CD4-positive, alpha-beta T cell treated with Interleukin-12 subunit alpha and Interleukin-12 subunit beta, for 1 hour (primary cell): ENCODE measurements at regions not wholly inside any gene's neighbourhood (a gene's known extent, or its start where the extent isn't known, plus 50 kb on each side); places are given as distances from the start of the nearest gene placed in this dataset.
"Not testable (repeated sequence)": the region's sequence is repeated elsewhere in the genome, so short reads cannot be mapped to it uniquely, and the experiment has no call there.

Source experiments
- DNase-seq: peaks from one replicate; pipeline ENCODE4 v3.0.0-alpha.2; 2020

GRCh38 chr3:75395580-75396315, 268.4 kb upstream of the FRG2C start:
- no peak for DNase-seq

GRCh38 chr3:75396316-75396802, 267.8 kb upstream of the FRG2C start:
- DNase-seq: no peak

GRCh38 chr3:75397486-75397885, 266.6 kb upstream of the FRG2C start:
- DNase-seq: not testable (repeated sequence)

GRCh38 chr3:75422101-75422945, 241.8 kb upstream of the FRG2C start:
- peak; percentile 45 for DNase-seq

- not testable (repeated sequence) for DNase-seq
These were observed 238.7 kb upstream of the FRG2C start for GRCh38 chr3:75425379-75425778.

GRCh38 chr3:75427486-75427885, 236.6 kb upstream of the FRG2C start:
- not testable (repeated sequence) for DNase-seq

- DNase-seq: not testable (repeated sequence)
These were observed 236.2 kb upstream of the FRG2C start for GRCh38 chr3:75427906-75428305.

- peak; percentile 72 for DNase-seq
These were observed 234.4 kb upstream of the FRG2C start for GRCh38 chr3:75429561-75430220.

GRCh38 chr3:75430406-75430805, 233.7 kb upstream of the FRG2C start:
- DNase-seq: not testable (repeated sequence)

- DNase-seq: not testable (repeated sequence)
These were observed 233.0 kb upstream of the FRG2C start for GRCh38 chr3:75431120-75431519.

- not testable (repeated sequence) for DNase-seq
These were observed 231.7 kb upstream of the FRG2C start for GRCh38 chr3:75432466-75432865.

GRCh38 chr3:75432885-75433284, 231.2 kb upstream of the FRG2C start:
- DNase-seq: not testable (repeated sequence)

GRCh38 chr3:75433295-75433694, 230.8 kb upstream of the FRG2C start:
- not testable (repeated sequence) for DNase-seq

- DNase-seq: not testable (repeated sequence)
These were observed 229.7 kb upstream of the FRG2C start for GRCh38 chr3:75434276-75434912.

- DNase-seq: peak; percentile 97
These were observed 229.0 kb upstream of the FRG2C start for GRCh38 chr3:75434913-75435793.

- DNase-seq: not testable (repeated sequence)
These were observed 228.2 kb upstream of the FRG2C start for GRCh38 chr3:75435794-75436400.

- DNase-seq: not testable (repeated sequence)
These were observed 223.1 kb upstream of the FRG2C start for GRCh38 chr3:75440986-75441385.

- DNase-seq: not testable (repeated sequence)
These were observed 219.5 kb upstream of the FRG2C start for GRCh38 chr3:75444634-75445033.

GRCh38 chr3:75445234-75445633, 218.9 kb upstream of the FRG2C start:
- DNase-seq: not testable (repeated sequence)

- DNase-seq: not testable (repeated sequence)
These were observed 217.2 kb upstream of the FRG2C start for GRCh38 chr3:75446948-75447347.

- not testable (repeated sequence) for DNase-seq
These were observed 210.8 kb upstream of the FRG2C start for GRCh38 chr3:75453328-75453727.
